GM18508 (cell line): ENCODE measurements at regions not wholly inside any gene's neighbourhood (a gene's known extent, or its start where the extent isn't known, plus 50 kb on each side); places are given as distances from the start of the nearest gene placed in this dataset.

Source experiments
- ATAC-seq: cut with Tn5 transposase; IDR thresholded peaks from one replicate; pipeline ENCODE4 v1.9.1; 2021; ENCODE audit warnings: moderate number of reproducible peaks; ENCODE audit not compliant: insufficient read depth, unreplicated experiment

DNA sequence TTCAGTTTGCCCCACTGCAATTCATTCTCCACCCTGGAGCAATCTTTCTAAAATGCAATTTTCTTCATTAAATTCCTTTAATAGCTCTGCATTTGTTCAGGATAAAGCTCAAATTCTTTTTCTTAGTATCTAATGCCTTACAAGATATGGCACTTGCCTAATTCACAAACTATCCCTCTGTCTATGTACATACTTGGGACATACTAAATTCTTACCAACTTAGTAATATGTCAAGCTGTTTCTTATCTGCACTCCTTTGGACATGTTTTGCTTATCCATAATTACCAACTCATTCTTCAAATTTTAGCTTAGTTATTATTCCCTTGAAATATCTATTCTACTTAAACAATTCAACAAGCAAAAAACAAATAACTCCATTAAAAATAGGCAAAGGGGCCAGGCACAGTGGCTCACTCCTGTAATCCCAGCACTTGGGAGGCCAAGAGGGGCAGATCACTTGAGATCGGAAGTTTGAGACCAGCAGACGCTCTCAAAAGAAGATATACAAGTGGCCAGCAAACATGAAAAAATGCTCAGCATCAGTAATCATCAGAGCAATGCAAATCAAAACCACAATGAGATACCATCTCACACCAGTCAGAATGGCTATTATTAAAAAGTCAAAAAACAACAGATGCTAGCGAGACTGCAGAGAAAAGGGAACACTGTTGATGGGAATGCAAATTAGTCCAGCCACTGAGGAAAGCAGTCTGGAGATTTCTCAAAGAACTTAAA, 96.9 kb downstream of the FAM76B start:
- peak; percentile 49 for ATAC-seq

- ATAC-seq = no peak
Observed at GRCh38 chr11:95690100-95690499, 99.5 kb downstream of the FAM76B start.

- ATAC-seq = no peak
Observed at GRCh38 chr11:95688501-95689222, 100.9 kb downstream of the FAM76B start.

GRCh38 chr11:95688015-95688414, 101.6 kb downstream of the FAM76B start:
- no peak for ATAC-seq

DNA sequence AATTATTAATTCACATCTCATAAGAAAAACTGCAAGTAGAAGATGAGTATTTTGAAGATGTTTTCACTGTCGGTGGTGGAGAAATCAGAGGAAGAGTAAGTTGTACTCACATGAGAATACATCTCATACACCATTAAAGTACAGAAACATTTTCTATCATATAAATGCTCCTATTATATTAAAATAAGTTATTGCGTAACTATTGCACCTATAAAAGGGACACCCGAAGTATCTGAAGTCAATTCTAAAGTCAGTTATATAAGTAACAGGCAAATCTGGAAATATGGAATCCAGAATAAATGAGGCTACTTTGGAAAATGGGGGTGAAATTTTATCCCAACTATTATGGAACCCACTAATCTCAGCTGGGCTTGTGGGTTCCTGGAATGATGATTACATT, 103.3 kb downstream of the FAM76B start:
- no peak for ATAC-seq

DNA sequence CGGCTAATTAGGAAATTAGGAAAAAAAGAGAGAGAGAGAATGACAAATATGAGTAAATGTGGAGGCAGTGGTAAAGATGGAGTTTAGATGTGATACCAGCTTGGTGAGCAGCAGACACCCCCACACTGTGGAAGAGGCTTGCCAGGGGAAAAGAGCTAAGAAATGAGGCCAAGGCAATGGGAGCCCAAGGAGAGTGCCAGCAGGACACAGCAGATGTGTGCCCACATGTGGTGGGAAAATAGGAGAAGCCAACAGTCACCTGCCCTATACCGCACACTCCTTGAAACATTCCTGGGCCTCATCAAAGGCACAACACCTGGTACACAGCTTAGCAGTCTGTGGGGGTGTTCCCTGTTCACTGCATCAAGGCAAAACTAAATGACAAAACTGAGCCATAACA, 104.9 kb downstream of the FAM76B start:
- no peak for ATAC-seq

GRCh38 chr11:95684170-95684569, 105.4 kb downstream of the FAM76B start:
- no peak for ATAC-seq

DNA sequence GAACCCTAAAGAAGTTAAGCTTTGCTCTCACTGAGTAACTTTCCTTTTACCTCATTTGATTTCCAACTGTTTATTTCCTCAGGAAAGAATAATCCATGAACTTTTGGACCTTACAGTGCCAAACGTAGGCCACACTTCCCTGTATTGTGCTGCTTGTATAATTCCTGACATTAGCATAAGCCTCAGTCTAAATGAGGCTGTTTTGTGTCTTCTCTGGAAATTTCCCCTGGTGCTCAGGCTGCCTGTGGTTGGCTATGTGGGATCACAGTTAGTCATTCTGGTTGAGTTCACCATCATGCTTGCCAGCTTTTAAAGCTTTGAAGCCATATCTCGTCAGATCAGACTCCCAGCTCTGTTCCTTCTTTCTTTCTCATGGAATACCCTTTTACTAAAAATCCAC, 107.0 kb downstream of the FAM76B start:
- ATAC-seq = no peak

DNA sequence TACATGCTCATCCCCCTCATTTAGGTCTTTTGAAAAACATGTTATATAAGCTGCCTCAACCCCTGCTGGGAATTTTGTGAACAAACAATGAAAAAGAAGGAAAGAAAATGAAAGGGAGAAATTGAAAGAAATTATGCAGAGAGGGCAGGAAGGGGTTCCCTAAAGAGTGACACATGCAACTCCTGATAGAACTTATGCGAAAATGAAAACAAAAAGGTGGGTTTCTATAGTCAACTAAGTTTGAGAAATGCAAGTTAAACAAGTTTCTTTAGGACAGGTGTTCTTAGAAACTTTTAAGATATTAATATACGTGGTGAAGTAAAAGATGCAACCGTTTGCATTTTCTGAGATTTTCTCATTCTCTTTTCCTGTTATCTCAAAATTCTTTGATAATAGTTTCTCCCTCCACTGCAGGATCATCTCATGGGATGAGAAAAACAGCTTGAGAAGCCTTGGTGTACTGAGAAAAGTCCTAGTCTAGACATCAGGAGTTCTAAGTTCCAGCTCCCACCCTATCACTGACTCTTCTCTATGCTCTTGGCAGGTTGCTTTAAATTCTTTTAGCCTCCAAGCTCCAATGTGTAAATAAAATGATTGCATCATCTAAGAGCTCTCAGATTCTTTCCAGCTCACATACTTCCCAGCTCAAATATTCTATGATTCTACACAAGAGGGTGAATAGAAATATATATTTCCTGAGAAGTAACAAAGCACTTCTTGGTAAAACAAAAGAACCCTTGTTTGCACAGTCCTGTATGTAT, 109.2 kb downstream of the FAM76B start:
- ATAC-seq = no peak

- ATAC-seq = no peak
Observed at GRCh38 chr11:95678988-95679387, 110.6 kb downstream of the FAM76B start.

DNA sequence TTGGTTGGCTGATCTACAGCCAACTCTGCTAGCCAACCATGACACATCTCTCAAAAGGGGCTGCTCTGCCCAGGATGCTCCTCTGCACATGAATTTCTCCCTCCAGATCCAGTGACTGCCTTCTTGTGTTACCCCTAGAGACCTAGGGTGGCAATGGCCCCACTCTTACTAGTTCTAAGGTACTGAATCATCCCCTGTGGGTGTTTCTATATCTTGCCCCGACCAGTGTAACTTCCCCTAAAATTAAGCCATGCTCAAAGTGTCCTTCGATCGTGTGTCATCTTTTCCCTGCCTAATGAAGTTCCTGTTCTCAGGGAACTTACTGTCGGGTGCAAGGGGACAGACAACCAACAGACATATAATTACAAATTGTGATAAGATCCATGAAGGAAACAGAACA, 113.3 kb downstream of the FAM76B start:
- no peak for ATAC-seq

GRCh38 chr11:95675585-95675984, 114.0 kb downstream of the FAM76B start:
- ATAC-seq = no peak

DNA sequence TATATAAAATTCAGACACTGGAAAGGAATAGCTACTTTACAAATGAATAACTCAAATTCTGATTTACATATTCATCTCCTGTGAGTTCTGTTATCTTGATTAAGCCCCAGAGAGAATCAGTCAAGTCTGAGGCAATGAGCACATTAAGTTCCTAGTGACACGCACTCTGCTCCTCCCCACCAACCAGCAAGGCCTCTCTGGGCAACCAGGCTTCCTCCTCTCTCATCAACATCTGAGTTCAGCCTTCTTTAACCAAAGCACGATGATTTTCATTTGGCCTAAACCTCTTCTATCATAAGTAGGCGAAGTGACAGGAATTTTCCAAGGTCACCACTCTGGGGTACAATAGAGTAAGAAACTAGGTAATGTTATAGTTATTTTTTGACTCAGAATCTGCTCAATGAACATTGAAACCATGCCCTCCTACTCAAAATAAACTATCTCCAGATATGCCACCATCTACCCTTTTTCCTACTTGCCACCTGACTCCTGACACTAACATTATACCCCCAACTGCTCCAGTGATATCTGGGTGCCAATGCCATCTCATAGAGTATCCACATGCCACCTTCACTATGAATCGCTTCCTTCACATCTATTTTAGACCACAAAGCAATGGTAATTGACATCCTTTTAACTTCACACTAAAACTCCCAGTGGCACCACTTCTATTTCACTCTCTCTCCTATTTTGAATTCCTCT, 114.8 kb downstream of the FAM76B start:
- no peak for ATAC-seq

GRCh38 chr11:95671768-95672167, 117.8 kb downstream of the FAM76B start:
- ATAC-seq = no peak

- no peak for ATAC-seq
Observed at GRCh38 chr11:95668131-95668530, 121.5 kb downstream of the FAM76B start.

GRCh38 chr11:95661162-95661561, 128.4 kb downstream of the FAM76B start:
- no peak for ATAC-seq

- no peak for ATAC-seq
Observed at GRCh38 chr11:95660038-95660437, 129.5 kb downstream of the FAM76B start.

DNA sequence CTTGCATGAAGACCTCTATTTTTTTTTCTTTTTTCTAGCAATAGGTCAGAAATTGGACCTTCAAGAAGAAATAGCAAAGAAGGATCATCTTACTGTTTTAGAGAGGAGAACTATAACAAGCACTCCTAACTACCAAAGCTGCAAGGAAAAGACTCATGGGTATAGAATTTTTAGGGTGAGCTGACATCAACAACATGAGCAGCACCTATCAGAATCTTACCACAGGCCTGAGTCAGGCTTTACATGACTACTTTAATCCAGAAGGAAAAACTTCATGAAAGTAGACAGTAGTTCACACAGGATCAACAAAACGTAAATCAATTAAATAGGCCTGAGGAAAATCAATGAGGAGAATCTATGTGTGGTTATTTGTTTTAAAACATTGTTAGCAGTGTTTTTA, 130.5 kb downstream of the FAM76B start:
- ATAC-seq = no peak

DNA sequence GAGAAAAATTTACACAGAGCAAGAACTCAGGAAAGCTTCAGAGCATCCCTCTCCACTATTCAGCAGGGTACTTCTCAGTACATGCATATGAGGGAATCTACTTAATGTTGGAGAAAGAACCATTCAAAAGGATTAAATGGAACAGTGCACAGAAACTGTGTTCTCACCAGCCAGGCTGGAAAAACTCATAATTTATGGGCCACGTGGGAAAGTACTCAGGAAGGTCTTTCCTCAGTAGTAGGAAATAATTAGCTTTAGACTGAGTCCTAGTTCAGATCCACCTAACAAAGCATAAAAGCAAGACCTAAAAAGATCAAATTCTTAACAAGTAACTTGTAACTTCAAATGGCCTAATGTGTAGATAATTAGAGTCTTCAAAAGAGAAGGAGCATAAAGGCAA, 134.0 kb downstream of the FAM76B start:
- ATAC-seq = no peak

GRCh38 chr11:95653680-95654079, 135.9 kb downstream of the FAM76B start:
- ATAC-seq = no peak

DNA sequence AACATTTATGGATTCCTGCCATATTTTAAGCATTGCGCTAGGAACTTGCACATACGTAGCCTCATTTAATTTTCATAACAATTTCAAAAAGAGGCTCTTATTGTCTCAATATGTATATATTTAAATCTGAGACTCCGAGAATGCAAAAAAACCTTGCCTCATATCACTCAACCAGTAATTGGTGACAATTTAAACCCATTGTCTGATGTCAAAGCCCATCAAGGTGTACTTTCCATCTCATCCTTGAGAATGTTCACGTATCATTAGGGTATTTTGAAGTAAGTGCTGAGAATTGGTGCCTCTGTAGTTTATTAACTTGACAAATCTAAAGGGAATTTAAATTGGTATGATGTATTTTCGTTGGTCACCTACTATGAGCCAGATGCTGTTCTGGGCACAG, 136.5 kb downstream of the FAM76B start:
- ATAC-seq = no peak
